ENCODE measurements at regions not wholly inside any gene's neighbourhood (a gene's known extent, or its start where the extent isn't known, plus 50 kb on each side); places are given as distances from the start of the nearest gene placed in this dataset.

GRCh38 chr13:109673477-109673876 lies 112.9 kb downstream of the IRS2 start:
- TF ChIP-seq POLR2A (IDR thresholded peaks at IDR 0.05) (no peak), CTCF (IDR thresholded peaks at IDR 0.05) (no peak)
- Histone ChIP-seq H3K27ac (no peak overlapping the region), H3K36me3 (replicated peaks in 1 of 2; ENCODE audit: insufficient read depth in 1 of 2, low read depth in 2 of 2) (no peaks in the 10 kb centered on the region), H3K4me3 (no peak overlapping the region), H3K9me3 (no peaks in the 10 kb centered on the region), H3K27me3 (no peaks in the 10 kb centered on the region), H3K4me1 (no peaks in the 10 kb centered on the region)
- ATAC-seq (no peak), DNase-seq (no peak)
- intact Hi-C loops (cut with DNase I): no loop called here
- WGBS, 2 donors: 67 to 74% methylated on average over 1 of the region's 1 CpG

DNA sequence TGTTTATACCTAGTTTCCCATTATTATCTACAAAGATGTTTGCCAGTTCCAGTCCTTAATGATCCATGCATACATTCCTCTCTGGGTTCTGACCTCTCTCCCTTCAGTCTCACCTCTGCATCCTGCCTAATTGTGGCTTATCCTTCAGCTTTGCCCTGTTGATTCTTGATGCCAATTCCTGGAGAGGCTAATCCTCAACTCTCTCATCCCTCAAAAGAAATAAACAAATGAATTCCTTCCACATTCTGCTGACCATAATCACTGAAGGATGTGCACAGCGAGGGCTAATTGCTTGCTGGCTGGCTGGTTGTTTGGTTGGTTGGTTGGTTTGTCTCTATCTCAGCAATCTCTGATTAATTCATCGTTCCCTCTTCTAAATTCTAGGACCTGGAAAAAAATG lies 113.8 kb downstream of the IRS2 start:
- Histone ChIP-seq H3K4me1 (peaks cover 2% of the 10 kb centered on the region), H3K27ac (no peak overlapping the region), H3K4me3 (no peak overlapping the region), H3K36me3 (replicated peaks in 1 of 2; ENCODE audit: insufficient read depth in 1 of 2, low read depth in 2 of 2) (no peaks in the 10 kb centered on the region), H3K9me3 (no peaks in the 10 kb centered on the region), H3K27me3 (no peaks in the 10 kb centered on the region)
- TF ChIP-seq POLR2A (IDR thresholded peaks at IDR 0.05) (no peak), CTCF (IDR thresholded peaks at IDR 0.05) (no peak)
- DNase-seq (no peak), ATAC-seq (no peak)
- intact Hi-C loops (cut with DNase I): no loop called here
- 72 to 80% methylated on average over 2 of the region's 2 CpGs for WGBS, 2 donors

DNA sequence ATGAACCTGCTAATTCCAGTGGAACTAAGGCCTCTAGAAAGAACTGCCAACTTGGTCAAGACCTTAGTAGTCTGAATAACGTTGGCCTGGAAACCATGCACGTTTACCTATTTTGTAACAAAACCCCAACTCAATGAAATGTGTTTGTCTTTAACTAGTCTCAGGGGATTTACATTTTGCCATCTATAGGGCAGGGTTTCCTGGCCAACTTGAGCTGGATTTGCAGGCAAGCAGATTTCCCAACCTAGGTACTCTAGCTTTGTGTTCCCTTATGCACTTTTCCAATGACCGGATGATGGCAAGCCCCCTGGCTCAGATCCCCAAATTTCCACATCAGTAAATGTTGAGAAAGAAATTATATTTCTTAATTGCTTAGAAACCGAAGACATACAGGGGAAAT lies 114.5 kb downstream of the IRS2 start:
- WGBS, 2 donors: 68% methylated on average over 4 of the region's 4 CpGs
- no peak overlapping the region for H3K27ac ChIP-seq

DNA sequence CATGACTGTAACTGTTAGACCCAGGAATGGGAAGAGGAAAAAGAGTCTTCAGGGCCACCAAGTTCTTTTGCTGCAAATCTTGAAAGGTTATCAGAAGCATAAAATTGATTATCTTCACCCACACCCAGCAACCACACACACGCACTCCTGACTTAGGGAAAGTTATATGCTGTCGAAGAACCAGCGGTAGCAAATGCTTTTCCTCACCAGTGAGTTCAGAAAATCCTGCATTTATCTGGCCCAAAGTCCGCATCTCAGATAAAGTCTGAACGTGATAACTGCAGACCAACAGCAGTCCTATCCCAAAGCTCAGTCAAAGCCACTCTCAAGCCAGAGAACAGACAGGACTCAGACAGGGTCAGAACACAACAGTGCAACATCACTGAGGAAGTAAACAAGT lies 115.6 kb downstream of the IRS2 start:
- DNase-seq (no peak), ATAC-seq (no peak)
- Histone ChIP-seq H3K4me1 (peaks cover 4% of the 10 kb centered on the region), H3K4me3 (no peak overlapping the region), H3K27ac (no peak overlapping the region), H3K9me3 (no peaks in the 10 kb centered on the region), H3K36me3 (replicated peaks in 1 of 2; ENCODE audit: insufficient read depth in 1 of 2, low read depth in 2 of 2) (no peaks in the 10 kb centered on the region), H3K27me3 (no peaks in the 10 kb centered on the region)
- TF ChIP-seq CTCF (IDR thresholded peaks at IDR 0.05) (no peak), POLR2A (IDR thresholded peaks at IDR 0.05) (no peak)
- intact Hi-C loops (cut with DNase I): no loop called here
- 56 to 72% methylated on average over 5 of the region's 5 CpGs for WGBS, 2 donors

More for the DNA sequence above, 114.5 kb downstream of the IRS2 start:
- intact Hi-C loops (cut with DNase I): no loop called here
- Histone ChIP-seq H3K4me3 (no peak overlapping the region), H3K4me1 (peaks cover 4% of the 10 kb centered on the region), H3K9me3 (no peaks in the 10 kb centered on the region), H3K36me3 (replicated peaks in 1 of 2; ENCODE audit: insufficient read depth in 1 of 2, low read depth in 2 of 2) (no peaks in the 10 kb centered on the region), H3K27me3 (no peaks in the 10 kb centered on the region)
- ATAC-seq (no peak), DNase-seq (no peak)
- TF ChIP-seq CTCF (IDR thresholded peaks at IDR 0.05) (no peak), POLR2A (IDR thresholded peaks at IDR 0.05) (no peak)

GRCh38 chr13:109669956-109670355 lies 116.4 kb downstream of the IRS2 start:
- WGBS, 2 donors: 57 to 78% methylated on average over 5 of the region's 5 CpGs
- Histone ChIP-seq H3K9me3 (no peaks in the 10 kb centered on the region), H3K27ac (no peak overlapping the region), H3K27me3 (no peaks in the 10 kb centered on the region), H3K4me1 (peaks cover 4% of the 10 kb centered on the region), H3K36me3 (replicated peaks in 1 of 2; ENCODE audit: insufficient read depth in 1 of 2, low read depth in 2 of 2) (no peaks in the 10 kb centered on the region), H3K4me3 (no peak overlapping the region)
- TF ChIP-seq POLR2A (IDR thresholded peaks at IDR 0.05): no peak
- TF ChIP-seq CTCF (IDR thresholded peaks at IDR 0.05): no peak
- no peak for ATAC-seq
- intact Hi-C loops (cut with DNase I): no loop called here
- no peak for DNase-seq
